ENCODE measurements at regions not wholly inside any gene's neighbourhood (a gene's known extent, or its start where the extent isn't known, plus 50 kb on each side); places are given as distances from the start of the nearest gene placed in this dataset.

DNA sequence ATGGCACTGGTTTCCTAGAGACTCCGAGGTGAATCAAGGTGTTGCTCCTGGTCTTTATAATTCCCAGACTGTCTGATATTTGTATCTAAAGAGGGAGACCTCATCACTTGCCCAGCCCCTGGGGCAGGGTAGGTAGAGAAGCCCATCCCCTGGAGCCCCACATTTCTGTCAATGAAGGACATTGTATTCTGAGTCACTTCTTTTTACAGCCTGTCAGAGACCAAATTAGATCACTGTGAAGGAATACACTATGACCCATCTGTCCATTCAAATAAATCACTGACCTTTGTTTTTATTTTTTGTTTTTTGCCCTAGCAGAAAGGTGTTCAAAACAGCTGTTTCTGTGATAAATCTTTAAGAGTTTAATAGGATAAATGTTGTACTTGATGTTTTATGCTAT, 67.9 kb upstream of the ANO6 start:
- no peak overlapping the region for H3K27ac Mint-ChIP-seq
- ATAC-seq (no peak), DNase-seq (ENCODE audit: low spot score) (no peak)
- no peaks in the 10 kb centered on the region for H3K36me3 Mint-ChIP-seq (ENCODE audit: low read depth)
- H3K27me3 ChIP-seq (ENCODE audit: insufficient read depth): no peaks in the 10 kb centered on the region
- H3K27me3 Mint-ChIP-seq (ENCODE audit: insufficient read depth, low read depth, poor library complexity): peaks cover 2% of the 10 kb centered on the region
- H3K4me3 Mint-ChIP-seq: no peak overlapping the region
- H3K4me1 ChIP-seq (ENCODE audit: insufficient read depth): no peaks in the 10 kb centered on the region
- H4K20me1 ChIP-seq (replicated peaks; ENCODE audit: insufficient read depth): no peaks in the 10 kb centered on the region
- peaks cover 11% of the 10 kb centered on the region; the same call in 1 of the 2 replicates for H3K9me2 ChIP-seq (ENCODE audit: insufficient read depth)
- H3F3A ChIP-seq (replicated peaks; ENCODE audit: low read depth): no peaks in the 10 kb centered on the region
- H3K4me2 ChIP-seq: no peak overlapping the region
- H3K79me2 ChIP-seq (replicated peaks; ENCODE audit: insufficient read depth): no peaks in the 10 kb centered on the region
- no peaks in the 10 kb centered on the region for H3K36me3 ChIP-seq (ENCODE audit: insufficient read depth)
- no peak overlapping the region for H2AFZ ChIP-seq
- H3K9me3 Mint-ChIP-seq: peaks cover 12% of the 10 kb centered on the region
- TF ChIP-seq JUNB (IDR thresholded peaks at IDR 0.05; ENCODE audit: unreplicated experiment) (no peak), EZH2 (IDR thresholded peaks at IDR 0.05; ENCODE audit: low read depth, unreplicated experiment) (no peak), POLR2AphosphoS5 (IDR thresholded peaks at IDR 0.05; ENCODE audit: low read depth) (no peak), STAT1 (IDR thresholded peaks at IDR 0.05; ENCODE audit: unreplicated experiment) (no peak), ZNF114 (CRISPR knock-in tag; IDR thresholded peaks at IDR 0.05) (no peak), NANOG (IDR thresholded peaks at IDR 0.05; ENCODE audit: borderline replicate concordance) (no peak), ZNF331 (CRISPR knock-in tag; IDR thresholded peaks at IDR 0.05; ENCODE audit: low read depth) (no peak), CREB1 (CRISPR knock-in tag; IDR thresholded peaks at IDR 0.05; ENCODE audit: low read depth) (no peak), EZH2phosphoT487 (IDR thresholded peaks at IDR 0.05; ENCODE audit: unreplicated experiment) (no peak)
- TF ChIP-seq, protein P1, sequence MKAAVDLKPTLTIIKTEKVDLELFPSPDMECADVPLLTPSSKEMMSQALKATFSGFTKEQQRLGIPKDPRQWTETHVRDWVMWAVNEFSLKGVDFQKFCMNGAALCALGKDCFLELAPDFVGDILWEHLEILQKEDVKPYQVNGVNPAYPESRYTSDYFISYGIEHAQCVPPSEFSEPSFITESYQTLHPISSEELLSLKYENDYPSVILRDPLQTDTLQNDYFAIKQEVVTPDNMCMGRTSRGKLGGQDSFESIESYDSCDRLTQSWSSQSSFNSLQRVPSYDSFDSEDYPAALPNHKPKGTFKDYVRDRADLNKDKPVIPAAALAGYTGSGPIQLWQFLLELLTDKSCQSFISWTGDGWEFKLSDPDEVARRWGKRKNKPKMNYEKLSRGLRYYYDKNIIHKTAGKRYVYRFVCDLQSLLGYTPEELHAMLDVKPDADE (IDR thresholded peaks at IDR 0.05): no peak
- TF ChIP-seq, protein P2, sequence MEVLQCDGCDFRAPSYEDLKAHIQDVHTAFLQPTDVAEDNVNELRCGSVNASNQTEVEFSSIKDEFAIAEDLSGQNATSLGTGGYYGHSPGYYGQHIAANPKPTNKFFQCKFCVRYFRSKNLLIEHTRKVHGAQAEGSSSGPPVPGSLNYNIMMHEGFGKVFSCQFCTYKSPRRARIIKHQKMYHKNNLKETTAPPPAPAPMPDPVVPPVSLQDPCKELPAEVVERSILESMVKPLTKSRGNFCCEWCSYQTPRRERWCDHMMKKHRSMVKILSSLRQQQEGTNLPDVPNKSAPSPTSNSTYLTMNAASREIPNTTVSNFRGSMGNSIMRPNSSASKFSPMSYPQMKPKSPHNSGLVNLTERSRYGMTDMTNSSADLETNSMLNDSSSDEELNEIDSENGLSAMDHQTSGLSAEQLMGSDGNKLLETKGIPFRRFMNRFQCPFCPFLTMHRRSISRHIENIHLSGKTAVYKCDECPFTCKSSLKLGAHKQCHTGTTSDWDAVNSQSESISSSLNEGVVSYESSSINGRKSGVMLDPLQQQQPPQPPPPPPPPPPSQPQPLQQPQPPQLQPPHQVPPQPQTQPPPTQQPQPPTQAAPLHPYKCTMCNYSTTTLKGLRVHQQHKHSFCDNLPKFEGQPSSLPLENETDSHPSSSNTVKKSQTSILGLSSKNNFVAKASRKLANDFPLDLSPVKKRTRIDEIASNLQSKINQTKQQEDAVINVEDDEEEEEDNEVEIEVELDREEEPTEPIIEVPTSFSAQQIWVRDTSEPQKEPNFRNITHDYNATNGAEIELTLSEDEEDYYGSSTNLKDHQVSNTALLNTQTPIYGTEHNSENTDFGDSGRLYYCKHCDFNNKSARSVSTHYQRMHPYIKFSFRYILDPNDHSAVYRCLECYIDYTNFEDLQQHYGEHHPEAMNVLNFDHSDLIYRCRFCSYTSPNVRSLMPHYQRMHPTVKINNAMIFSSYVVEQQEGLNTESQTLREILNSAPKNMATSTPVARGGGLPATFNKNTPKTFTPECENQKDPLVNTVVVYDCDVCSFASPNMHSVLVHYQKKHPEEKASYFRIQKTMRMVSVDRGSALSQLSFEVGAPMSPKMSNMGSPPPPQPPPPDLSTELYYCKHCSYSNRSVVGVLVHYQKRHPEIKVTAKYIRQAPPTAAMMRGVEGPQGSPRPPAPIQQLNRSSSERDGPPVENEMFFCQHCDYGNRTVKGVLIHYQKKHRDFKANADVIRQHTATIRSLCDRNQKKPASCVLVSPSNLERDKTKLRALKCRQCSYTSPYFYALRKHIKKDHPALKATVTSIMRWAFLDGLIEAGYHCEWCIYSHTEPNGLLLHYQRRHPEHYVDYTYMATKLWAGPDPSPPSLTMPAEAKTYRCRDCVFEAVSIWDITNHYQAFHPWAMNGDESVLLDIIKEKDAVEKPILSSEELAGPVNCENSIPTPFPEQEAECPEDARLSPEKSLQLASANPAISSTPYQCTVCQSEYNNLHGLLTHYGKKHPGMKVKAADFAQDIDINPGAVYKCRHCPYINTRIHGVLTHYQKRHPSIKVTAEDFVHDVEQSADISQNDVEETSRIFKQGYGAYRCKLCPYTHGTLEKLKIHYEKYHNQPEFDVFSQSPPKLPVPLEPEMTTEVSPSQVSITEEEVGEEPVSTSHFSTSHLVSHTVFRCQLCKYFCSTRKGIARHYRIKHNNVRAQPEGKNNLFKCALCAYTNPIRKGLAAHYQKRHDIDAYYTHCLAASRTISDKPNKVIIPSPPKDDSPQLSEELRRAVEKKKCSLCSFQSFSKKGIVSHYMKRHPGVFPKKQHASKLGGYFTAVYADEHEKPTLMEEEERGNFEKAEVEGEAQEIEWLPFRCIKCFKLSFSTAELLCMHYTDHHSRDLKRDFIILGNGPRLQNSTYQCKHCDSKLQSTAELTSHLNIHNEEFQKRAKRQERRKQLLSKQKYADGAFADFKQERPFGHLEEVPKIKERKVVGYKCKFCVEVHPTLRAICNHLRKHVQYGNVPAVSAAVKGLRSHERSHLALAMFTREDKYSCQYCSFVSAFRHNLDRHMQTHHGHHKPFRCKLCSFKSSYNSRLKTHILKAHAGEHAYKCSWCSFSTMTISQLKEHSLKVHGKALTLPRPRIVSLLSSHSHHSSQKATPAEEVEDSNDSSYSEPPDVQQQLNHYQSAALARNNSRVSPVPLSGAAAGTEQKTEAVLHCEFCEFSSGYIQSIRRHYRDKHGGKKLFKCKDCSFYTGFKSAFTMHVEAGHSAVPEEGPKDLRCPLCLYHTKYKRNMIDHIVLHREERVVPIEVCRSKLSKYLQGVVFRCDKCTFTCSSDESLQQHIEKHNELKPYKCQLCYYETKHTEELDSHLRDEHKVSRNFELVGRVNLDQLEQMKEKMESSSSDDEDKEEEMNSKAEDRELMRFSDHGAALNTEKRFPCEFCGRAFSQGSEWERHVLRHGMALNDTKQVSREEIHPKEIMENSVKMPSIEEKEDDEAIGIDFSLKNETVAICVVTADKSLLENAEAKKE (CRISPR knock-in tag; IDR thresholded peaks at IDR 0.05): no peak
- TF ChIP-seq, protein P3, sequence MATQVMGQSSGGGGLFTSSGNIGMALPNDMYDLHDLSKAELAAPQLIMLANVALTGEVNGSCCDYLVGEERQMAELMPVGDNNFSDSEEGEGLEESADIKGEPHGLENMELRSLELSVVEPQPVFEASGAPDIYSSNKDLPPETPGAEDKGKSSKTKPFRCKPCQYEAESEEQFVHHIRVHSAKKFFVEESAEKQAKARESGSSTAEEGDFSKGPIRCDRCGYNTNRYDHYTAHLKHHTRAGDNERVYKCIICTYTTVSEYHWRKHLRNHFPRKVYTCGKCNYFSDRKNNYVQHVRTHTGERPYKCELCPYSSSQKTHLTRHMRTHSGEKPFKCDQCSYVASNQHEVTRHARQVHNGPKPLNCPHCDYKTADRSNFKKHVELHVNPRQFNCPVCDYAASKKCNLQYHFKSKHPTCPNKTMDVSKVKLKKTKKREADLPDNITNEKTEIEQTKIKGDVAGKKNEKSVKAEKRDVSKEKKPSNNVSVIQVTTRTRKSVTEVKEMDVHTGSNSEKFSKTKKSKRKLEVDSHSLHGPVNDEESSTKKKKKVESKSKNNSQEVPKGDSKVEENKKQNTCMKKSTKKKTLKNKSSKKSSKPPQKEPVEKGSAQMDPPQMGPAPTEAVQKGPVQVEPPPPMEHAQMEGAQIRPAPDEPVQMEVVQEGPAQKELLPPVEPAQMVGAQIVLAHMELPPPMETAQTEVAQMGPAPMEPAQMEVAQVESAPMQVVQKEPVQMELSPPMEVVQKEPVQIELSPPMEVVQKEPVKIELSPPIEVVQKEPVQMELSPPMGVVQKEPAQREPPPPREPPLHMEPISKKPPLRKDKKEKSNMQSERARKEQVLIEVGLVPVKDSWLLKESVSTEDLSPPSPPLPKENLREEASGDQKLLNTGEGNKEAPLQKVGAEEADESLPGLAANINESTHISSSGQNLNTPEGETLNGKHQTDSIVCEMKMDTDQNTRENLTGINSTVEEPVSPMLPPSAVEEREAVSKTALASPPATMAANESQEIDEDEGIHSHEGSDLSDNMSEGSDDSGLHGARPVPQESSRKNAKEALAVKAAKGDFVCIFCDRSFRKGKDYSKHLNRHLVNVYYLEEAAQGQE (IDR thresholded peaks at IDR 0.05; ENCODE audit: unreplicated experiment): no peak
- TF ChIP-seq, protein P4, sequence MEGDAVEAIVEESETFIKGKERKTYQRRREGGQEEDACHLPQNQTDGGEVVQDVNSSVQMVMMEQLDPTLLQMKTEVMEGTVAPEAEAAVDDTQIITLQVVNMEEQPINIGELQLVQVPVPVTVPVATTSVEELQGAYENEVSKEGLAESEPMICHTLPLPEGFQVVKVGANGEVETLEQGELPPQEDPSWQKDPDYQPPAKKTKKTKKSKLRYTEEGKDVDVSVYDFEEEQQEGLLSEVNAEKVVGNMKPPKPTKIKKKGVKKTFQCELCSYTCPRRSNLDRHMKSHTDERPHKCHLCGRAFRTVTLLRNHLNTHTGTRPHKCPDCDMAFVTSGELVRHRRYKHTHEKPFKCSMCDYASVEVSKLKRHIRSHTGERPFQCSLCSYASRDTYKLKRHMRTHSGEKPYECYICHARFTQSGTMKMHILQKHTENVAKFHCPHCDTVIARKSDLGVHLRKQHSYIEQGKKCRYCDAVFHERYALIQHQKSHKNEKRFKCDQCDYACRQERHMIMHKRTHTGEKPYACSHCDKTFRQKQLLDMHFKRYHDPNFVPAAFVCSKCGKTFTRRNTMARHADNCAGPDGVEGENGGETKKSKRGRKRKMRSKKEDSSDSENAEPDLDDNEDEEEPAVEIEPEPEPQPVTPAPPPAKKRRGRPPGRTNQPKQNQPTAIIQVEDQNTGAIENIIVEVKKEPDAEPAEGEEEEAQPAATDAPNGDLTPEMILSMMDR (conservative IDR thresholded peaks at IDR 0.05; ENCODE audit: low read depth in 2 of 2): no peak
- H3K4me3 ChIP-seq: no peak overlapping the region
- H3K4me1 Mint-ChIP-seq: no peaks in the 10 kb centered on the region
- no peak overlapping the region for H3K27ac ChIP-seq (ENCODE audit: low read depth)

Measured in GM23338 (cell line).